Effector memory CD8-positive, alpha-beta T cell (primary cell): ENCODE measurements at regions not wholly inside any gene's neighbourhood (a gene's known extent, or its start where the extent isn't known, plus 50 kb on each side); places are given as distances from the start of the nearest gene placed in this dataset.
"Not testable (repeated sequence)": the region's sequence is repeated elsewhere in the genome, so short reads cannot be mapped to it uniquely, and the experiment has no call there.

Experiments used
- ATAC-seq: fragments of 150-1000 bp; cut with Tn5 transposase; replicated peaks from 2 replicates; pipeline ENCODE4 v1.10.0; 2021; ENCODE audit warnings: mild to moderate bottlenecking, moderate library complexity
- DNase-seq, 3 experiments: peaks; one replicate each; pipeline ENCODE4 v3.0.0; 2021
- H3K27ac Mint-ChIP-seq, 2 donors: one replicate each; pipeline ENCODE4 v1.8.0; 2022; ENCODE audit warnings: mild to moderate bottlenecking in 2 of 2, mixed read lengths in 2 of 2, moderate library complexity in 2 of 2
- H3K27me3 Mint-ChIP-seq, 2 donors: one replicate each; pipeline ENCODE4 v1.8.0; 2022; ENCODE audit warnings: mixed read lengths in 2 of 2
- H3K36me3 Mint-ChIP-seq: one replicate; pipeline ENCODE4 v1.8.0; 2022; ENCODE audit warnings: mild to moderate bottlenecking, moderate library complexity, mixed read lengths; ENCODE audit not compliant: insufficient read depth
- H3K4me1 Mint-ChIP-seq, 2 donors: one replicate each; pipeline ENCODE4 v1.8.0; 2022; ENCODE audit warnings: low read depth in 2 of 2, mixed read lengths in 2 of 2
- H3K4me3 Mint-ChIP-seq, 2 donors: one replicate each; pipeline ENCODE4 v1.8.0; 2022; ENCODE audit warnings: mild to moderate bottlenecking in 2 of 2, mixed read lengths in 2 of 2, moderate library complexity in 2 of 2
- H3K9me3 Mint-ChIP-seq, 2 donors: one replicate each; pipeline ENCODE4 v1.8.0; 2022; ENCODE audit warnings: mixed read lengths in 2 of 2

- ATAC-seq (no peak), DNase-seq (no peak)
- Mint-ChIP-seq H3K36me3 (no peaks in the 10 kb centered on the region), H3K4me3 (peak overlapping the region in 1 of 2 donors; percentile 20), H3K9me3 (peaks cover 0 to 7% of the 10 kb centered on the region in 2 donors), H3K4me1 (peaks cover 37 to 63% of the 10 kb centered on the region in 2 donors), H3K27me3 (no peaks in the 10 kb centered on the region), H3K27ac (no peak overlapping the region)
Observed at GRCh38 chr2:176851200-176851888, 361.2 kb upstream of the HNRNPA3 start.

GRCh38 chr2:176851889-176852483 is 360.6 kb upstream of the HNRNPA3 start:
- Mint-ChIP-seq H3K9me3 (peaks cover 0 to 9% of the 10 kb centered on the region in 2 donors), H3K27ac (peak overlapping the region in 1 of 2 donors; percentile 7), H3K27me3 (no peaks in the 10 kb centered on the region), H3K4me3 (peak overlapping the region; percentile 39 to 60), H3K36me3 (no peaks in the 10 kb centered on the region), H3K4me1 (peaks cover 43 to 69% of the 10 kb centered on the region in 2 donors)
- DNase-seq (no peak), ATAC-seq (no peak)

- no peaks in the 10 kb centered on the region for H3K36me3 Mint-ChIP-seq
- ATAC-seq: peak; percentile 99
- peak; percentile 47 to 54 (median 51) for DNase-seq
- peak overlapping the region; percentile 7 for H3K27ac Mint-ChIP-seq
- H3K4me1 Mint-ChIP-seq: peaks cover 49 to 70% of the 10 kb centered on the region in 2 donors
- peaks cover 0 to 9% of the 10 kb centered on the region in 2 donors for H3K9me3 Mint-ChIP-seq
- no peaks in the 10 kb centered on the region for H3K27me3 Mint-ChIP-seq
- H3K4me3 Mint-ChIP-seq: peak overlapping the region; percentile 39 to 60
Observed at GRCh38 chr2:176852667-176853066, 359.9 kb upstream of the HNRNPA3 start.

DNA sequence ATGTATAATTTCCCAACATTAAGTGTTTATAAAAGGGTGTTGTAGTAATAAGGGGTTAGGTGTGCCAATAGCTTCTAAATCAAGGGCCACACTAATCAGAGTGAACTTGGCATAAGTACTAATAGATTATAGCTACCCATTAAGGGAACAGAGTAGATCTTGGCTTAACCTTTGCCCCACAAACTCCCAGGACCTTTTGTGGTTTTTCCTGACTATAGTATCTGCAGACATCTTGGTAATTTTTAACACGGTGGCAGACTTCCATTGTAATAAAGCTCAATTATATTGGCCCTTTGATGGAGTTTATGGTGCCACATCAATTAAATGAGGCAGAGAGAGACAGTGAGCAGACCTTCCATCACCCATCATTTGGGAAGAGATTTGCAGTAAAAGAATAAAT is 358.5 kb upstream of the HNRNPA3 start:
- DNase-seq (no peak), ATAC-seq (no peak)
- H3K4me3 Mint-ChIP-seq: peak overlapping the region; percentile 39 to 62
- peak overlapping the region in 1 of 2 donors; percentile 7 for H3K27ac Mint-ChIP-seq
- H3K36me3 Mint-ChIP-seq: no peaks in the 10 kb centered on the region
- H3K27me3 Mint-ChIP-seq: no peaks in the 10 kb centered on the region
- H3K9me3 Mint-ChIP-seq: peaks cover 0 to 9% of the 10 kb centered on the region in 2 donors
- H3K4me1 Mint-ChIP-seq: peaks cover 49 to 70% of the 10 kb centered on the region in 2 donors

DNA sequence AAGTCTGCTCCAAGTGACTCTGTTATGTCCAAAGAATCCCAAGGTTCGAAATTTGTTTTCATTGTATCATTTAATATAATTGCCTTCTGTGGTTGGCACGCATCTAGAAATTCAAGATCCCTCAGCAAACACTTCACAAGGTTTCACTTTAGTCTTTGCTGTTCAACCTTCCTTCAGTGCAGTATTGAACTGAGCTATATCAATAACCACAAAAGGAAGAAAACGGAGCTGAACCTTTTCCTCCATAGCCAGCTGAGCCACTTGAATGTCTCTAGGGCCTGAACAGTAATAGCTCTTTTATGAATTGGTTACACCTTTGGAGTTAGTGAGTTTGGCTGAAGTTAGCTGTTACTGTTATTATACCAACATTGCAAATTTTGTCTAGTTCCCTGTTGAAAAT is 357.7 kb upstream of the HNRNPA3 start:
- Mint-ChIP-seq H3K4me3 (peak overlapping the region in 1 of 2 donors; percentile 56), H3K27me3 (no peaks in the 10 kb centered on the region), H3K27ac (peak overlapping the region; percentile 63 to 79), H3K36me3 (no peaks in the 10 kb centered on the region), H3K9me3 (peaks cover 0 to 6% of the 10 kb centered on the region in 2 donors), H3K4me1 (peaks cover 47 to 70% of the 10 kb centered on the region in 2 donors)
- ATAC-seq: no peak
- DNase-seq: no peak

DNA sequence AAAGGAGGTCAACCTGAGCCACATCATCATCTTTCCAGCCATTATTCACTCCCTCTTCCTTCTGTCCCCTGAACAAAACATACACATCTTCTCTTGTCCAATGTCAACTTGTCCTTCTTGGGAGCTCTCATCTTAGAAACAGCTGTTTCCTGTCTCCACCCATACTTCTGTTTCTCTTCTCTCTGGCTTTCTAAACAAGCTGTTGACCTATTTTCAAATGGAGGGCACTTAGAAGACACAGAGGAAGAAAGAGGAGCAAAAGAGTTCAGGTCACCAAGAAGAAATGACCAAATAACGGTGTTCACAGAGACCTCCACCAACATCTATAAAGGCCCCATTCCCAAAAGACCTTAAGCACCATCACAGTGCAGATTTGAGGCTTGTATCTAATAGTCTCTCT is 355.9 kb upstream of the HNRNPA3 start:
- DNase-seq: no peak
- Mint-ChIP-seq H3K4me1 (peaks cover 40 to 56% of the 10 kb centered on the region in 2 donors), H3K27me3 (no peaks in the 10 kb centered on the region), H3K36me3 (no peaks in the 10 kb centered on the region), H3K4me3 (peak overlapping the region; percentile 13 to 32), H3K27ac (peak overlapping the region; percentile 7 to 63), H3K9me3 (peaks cover 0 to 6% of the 10 kb centered on the region in 2 donors)
- no peak for ATAC-seq

GRCh38 chr2:176865336-176865735 is 347.3 kb upstream of the HNRNPA3 start:
- ATAC-seq: no peak
- Mint-ChIP-seq H3K36me3 (peaks cover 2% of the 10 kb centered on the region), H3K4me3 (no peak overlapping the region), H3K9me3 (no peaks in the 10 kb centered on the region), H3K27me3 (peaks cover 0 to 8% of the 10 kb centered on the region in 2 donors), H3K27ac (no peak overlapping the region), H3K4me1 (peaks cover 0 to 5% of the 10 kb centered on the region in 2 donors)
- no peak for DNase-seq

GRCh38 chr2:176872406-176872805 is 340.2 kb upstream of the HNRNPA3 start:
- Mint-ChIP-seq H3K36me3 (peaks cover 5% of the 10 kb centered on the region), H3K4me3 (no peak overlapping the region), H3K27ac (no peak overlapping the region), H3K27me3 (peaks cover 0 to 10% of the 10 kb centered on the region in 2 donors), H3K4me1 (peaks cover 3 to 5% of the 10 kb centered on the region in 2 donors), H3K9me3 (peaks cover 4 to 11% of the 10 kb centered on the region in 2 donors)
- DNase-seq (no peak), ATAC-seq (no peak)

GRCh38 chr2:176873403-176873802 is 339.2 kb upstream of the HNRNPA3 start:
- no peak overlapping the region for H3K4me3 Mint-ChIP-seq
- H3K27ac Mint-ChIP-seq: no peak overlapping the region
- peaks cover 0 to 10% of the 10 kb centered on the region in 2 donors for H3K27me3 Mint-ChIP-seq

GRCh38 chr2:176876493-176877103 is 336.0 kb upstream of the HNRNPA3 start:
- H3K27ac Mint-ChIP-seq: no peak overlapping the region
- DNase-seq (no peak), ATAC-seq (no peak)
- peaks cover 0 to 10% of the 10 kb centered on the region in 2 donors for H3K27me3 Mint-ChIP-seq
- H3K9me3 Mint-ChIP-seq: peaks cover 2% of the 10 kb centered on the region in 2 donors
- H3K4me1 Mint-ChIP-seq: peaks cover 0 to 3% of the 10 kb centered on the region in 2 donors
- H3K4me3 Mint-ChIP-seq: no peak overlapping the region
- peaks cover 3% of the 10 kb centered on the region for H3K36me3 Mint-ChIP-seq

More at GRCh38 chr2:176873403-176873802, 339.2 kb upstream of the HNRNPA3 start:
- H3K36me3 Mint-ChIP-seq: peaks cover 5% of the 10 kb centered on the region
- peaks cover 4 to 11% of the 10 kb centered on the region in 2 donors for H3K9me3 Mint-ChIP-seq
- ATAC-seq (no peak), DNase-seq (no peak)
- peaks cover 0 to 3% of the 10 kb centered on the region in 2 donors for H3K4me1 Mint-ChIP-seq

DNA sequence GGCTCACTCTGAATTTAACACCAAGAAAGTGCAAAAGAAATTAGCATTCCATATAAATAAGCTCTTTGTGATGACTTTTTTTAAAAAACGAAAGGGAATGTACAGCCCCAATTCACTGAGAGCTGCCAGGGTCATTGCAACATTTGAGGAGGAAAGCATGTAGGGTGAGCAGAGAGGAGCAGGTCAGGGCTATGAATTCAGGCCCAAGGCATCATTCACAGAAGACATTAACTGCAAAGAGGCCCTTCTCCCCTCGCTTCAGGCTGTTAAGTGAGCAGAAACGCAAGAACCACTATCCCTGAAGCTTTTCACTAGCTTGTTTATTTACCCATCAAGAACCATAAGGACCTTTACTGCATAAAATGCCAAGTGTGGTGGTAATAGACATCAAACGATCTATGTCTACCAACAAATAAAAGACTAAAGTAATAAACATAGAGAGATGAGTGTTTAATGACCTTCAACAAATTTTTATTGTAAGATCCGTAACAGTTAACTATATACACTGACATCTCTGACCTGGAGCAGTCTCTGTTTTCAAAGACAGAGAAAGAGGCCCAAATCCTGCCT is 333.1 kb upstream of the HNRNPA3 start:
- Mint-ChIP-seq H3K27me3 (peaks cover 0 to 7% of the 10 kb centered on the region in 2 donors), H3K36me3 (no peaks in the 10 kb centered on the region), H3K27ac (no peak overlapping the region), H3K4me3 (no peak overlapping the region), H3K9me3 (peaks cover 0 to 2% of the 10 kb centered on the region in 2 donors), H3K4me1 (no peaks in the 10 kb centered on the region)
- DNase-seq: no peak
- ATAC-seq: no peak

- not testable (repeated sequence) for DNase-seq, H3K9me3 Mint-ChIP-seq, H3K4me3 Mint-ChIP-seq, H3K27me3 Mint-ChIP-seq, H3K4me1 Mint-ChIP-seq, ATAC-seq, H3K36me3 Mint-ChIP-seq
- H3K27ac Mint-ChIP-seq: peak overlapping the region in 1 of 2 donors; percentile 53
Observed at GRCh38 chr2:176882045-176882444, 330.5 kb upstream of the HNRNPA3 start.

GRCh38 chr2:176885001-176885643 is 327.5 kb upstream of the HNRNPA3 start:
- H3K27me3 Mint-ChIP-seq: no peaks in the 10 kb centered on the region
- H3K27ac Mint-ChIP-seq: no peak overlapping the region
- no peaks in the 10 kb centered on the region for H3K9me3 Mint-ChIP-seq
- no peaks in the 10 kb centered on the region for H3K4me1 Mint-ChIP-seq
- no peaks in the 10 kb centered on the region for H3K36me3 Mint-ChIP-seq
- ATAC-seq (no peak), DNase-seq (no peak)
- H3K4me3 Mint-ChIP-seq: no peak overlapping the region
